Muscle layer of duodenum (tissue), 2 donors: ENCODE measurements at regions not wholly inside any gene's neighbourhood (a gene's known extent, or its start where the extent isn't known, plus 50 kb on each side); places are given as distances from the start of the nearest gene placed in this dataset.
A peak's percentile ranks its signal among the peaks of the same experiment; 100 is the strongest.

ENCODE experiments used
- H3K27ac ChIP-seq: one replicate; pipeline ENCODE4 v1.7.0; 2013; ENCODE audit warnings: mild to moderate bottlenecking, low read length
- H3K27me3 ChIP-seq: one replicate; pipeline ENCODE4 v1.7.0; 2013; ENCODE audit warnings: low read depth, mild to moderate bottlenecking, control low read depth, low read length
- H3K36me3 ChIP-seq, 2 donors: one replicate each; pipeline ENCODE4 v1.7.0; 2013; ENCODE audit warnings: low read length in 2 of 2, control low read depth in 1 of 2, mild to moderate bottlenecking in 1 of 2; ENCODE audit not compliant: insufficient read depth in 2 of 2, control insufficient read depth in 1 of 2
- H3K4me1 ChIP-seq, 2 donors: one replicate each; pipeline ENCODE4 v1.7.0; 2013; ENCODE audit warnings: low read length in 2 of 2, mild to moderate bottlenecking in 2 of 2, control low read depth in 1 of 2, moderate library complexity in 1 of 2; ENCODE audit not compliant: insufficient read depth in 2 of 2, control insufficient read depth in 1 of 2
- H3K4me3 ChIP-seq, 2 donors: one replicate each; pipeline ENCODE4 v1.7.0; 2013; ENCODE audit warnings: low read length in 2 of 2, low read depth in 1 of 2, mild to moderate bottlenecking in 1 of 2
- H3K9me3 ChIP-seq, 2 donors: one replicate each; pipeline ENCODE4 v1.7.0; 2013; ENCODE audit warnings: low read length in 2 of 2, control low read depth in 1 of 2, mild to moderate bottlenecking in 1 of 2; ENCODE audit not compliant: control insufficient read depth in 1 of 2
- donor health status: healthy.

GRCh38 chr11:106217456-106217855 lies 140.0 kb downstream of the AASDHPPT start:
- no peaks in the 10 kb centered on the region for H3K27me3 ChIP-seq
- H3K4me3 ChIP-seq: no peak overlapping the region
- no peaks in the 10 kb centered on the region for H3K4me1 ChIP-seq
- H3K36me3 ChIP-seq: no peaks in the 10 kb centered on the region
- no peak overlapping the region for H3K27ac ChIP-seq
- peaks cover 2% of the 10 kb centered on the region in 2 donors for H3K9me3 ChIP-seq

- Histone ChIP-seq H3K36me3 (no peaks in the 10 kb centered on the region), H3K27me3 (no peaks in the 10 kb centered on the region), H3K4me1 (no peaks in the 10 kb centered on the region), H3K9me3 (peaks cover 3 to 9% of the 10 kb centered on the region in 2 donors), H3K4me3 (no peak overlapping the region), H3K27ac (no peak overlapping the region)
Measured at GRCh38 chr11:106218106-106218505, 140.6 kb downstream of the AASDHPPT start.

DNA sequence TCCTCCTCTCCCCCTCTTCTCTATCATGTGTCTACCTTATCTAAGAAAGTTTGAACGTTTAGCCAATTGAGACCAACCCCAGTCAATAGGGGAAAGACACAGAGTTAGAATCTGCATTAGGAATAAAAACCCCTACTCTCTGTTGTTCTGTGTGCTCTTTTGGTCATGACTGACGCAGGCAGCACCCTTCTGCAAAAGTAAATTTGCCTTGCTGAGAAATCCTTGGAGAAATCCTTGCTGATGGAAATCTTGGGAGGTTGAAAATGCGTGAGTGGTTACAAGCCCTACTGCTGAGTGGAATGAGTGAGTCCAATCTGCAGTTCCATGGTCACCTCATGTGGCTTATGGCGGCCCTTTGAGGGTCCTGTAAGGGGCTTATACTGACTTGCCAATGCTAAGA lies 145.2 kb downstream of the AASDHPPT start:
- H3K9me3 ChIP-seq: peaks cover 3 to 21% of the 10 kb centered on the region in 2 donors
- no peaks in the 10 kb centered on the region for H3K36me3 ChIP-seq
- H3K4me1 ChIP-seq: no peaks in the 10 kb centered on the region
- H3K4me3 ChIP-seq: peak overlapping the region in 1 of 2 donors; percentile 38
- H3K27me3 ChIP-seq: no peaks in the 10 kb centered on the region
- no peak overlapping the region for H3K27ac ChIP-seq

DNA sequence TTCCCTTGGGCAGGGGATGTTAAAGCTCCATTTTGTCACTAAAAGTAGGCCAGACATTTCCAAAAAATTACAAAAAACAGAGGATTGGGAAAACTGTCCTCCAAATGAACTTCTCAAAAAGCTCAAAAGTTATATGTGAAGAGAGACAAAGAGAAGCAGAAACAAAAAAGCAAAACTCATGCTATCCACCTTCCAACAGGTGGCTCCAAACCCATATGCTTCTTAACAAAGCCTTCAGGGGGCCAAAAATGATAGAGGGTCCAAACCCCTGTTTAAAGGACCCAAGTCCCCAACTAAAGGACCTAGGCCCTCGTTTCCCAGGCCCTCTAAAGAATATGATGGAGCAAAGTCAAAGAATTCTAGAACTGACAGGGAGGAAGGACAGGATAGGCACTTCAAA lies 146.7 kb downstream of the AASDHPPT start:
- no peak overlapping the region for H3K4me3 ChIP-seq
- no peaks in the 10 kb centered on the region for H3K36me3 ChIP-seq
- H3K9me3 ChIP-seq: peaks cover 5 to 21% of the 10 kb centered on the region in 2 donors
- no peaks in the 10 kb centered on the region for H3K27me3 ChIP-seq
- H3K4me1 ChIP-seq: no peaks in the 10 kb centered on the region
- H3K27ac ChIP-seq: no peak overlapping the region

- Histone ChIP-seq H3K4me3 (no peak overlapping the region), H3K27me3 (no peaks in the 10 kb centered on the region), H3K27ac (no peak overlapping the region), H3K9me3 (peaks cover 2 to 13% of the 10 kb centered on the region in 2 donors), H3K36me3 (no peaks in the 10 kb centered on the region), H3K4me1 (no peaks in the 10 kb centered on the region)
Measured at GRCh38 chr11:106228996-106229395, 151.5 kb downstream of the AASDHPPT start.

- Histone ChIP-seq H3K4me3 (no peak overlapping the region), H3K36me3 (no peaks in the 10 kb centered on the region), H3K27me3 (no peaks in the 10 kb centered on the region), H3K9me3 (peaks cover 2 to 8% of the 10 kb centered on the region in 2 donors), H3K27ac (no peak overlapping the region), H3K4me1 (no peaks in the 10 kb centered on the region)
Measured at GRCh38 chr11:106231591-106231990, 154.1 kb downstream of the AASDHPPT start.

DNA sequence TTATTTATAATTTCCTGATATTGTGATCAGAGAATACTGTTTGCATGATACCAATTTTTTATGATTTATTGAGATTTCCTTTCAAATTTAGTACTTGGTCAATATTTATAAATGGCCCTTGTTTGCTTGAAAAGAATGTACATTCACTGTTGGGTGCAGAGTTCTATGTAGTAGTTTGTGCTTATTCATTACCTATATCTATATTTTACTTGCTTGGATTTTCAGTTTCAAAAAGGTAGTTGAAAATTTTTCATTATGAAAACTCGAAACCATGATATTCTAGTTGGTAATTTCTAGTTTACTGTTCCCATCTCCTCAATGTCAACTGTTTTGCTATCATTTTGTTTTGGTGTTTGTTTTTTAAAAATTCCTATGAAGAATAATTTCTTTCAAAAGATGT lies 155.7 kb downstream of the AASDHPPT start:
- Histone ChIP-seq H3K4me3 (no peak overlapping the region), H3K36me3 (no peaks in the 10 kb centered on the region), H3K27ac (no peak overlapping the region), H3K27me3 (no peaks in the 10 kb centered on the region), H3K4me1 (no peaks in the 10 kb centered on the region), H3K9me3 (peaks cover 2 to 8% of the 10 kb centered on the region in 2 donors)

DNA sequence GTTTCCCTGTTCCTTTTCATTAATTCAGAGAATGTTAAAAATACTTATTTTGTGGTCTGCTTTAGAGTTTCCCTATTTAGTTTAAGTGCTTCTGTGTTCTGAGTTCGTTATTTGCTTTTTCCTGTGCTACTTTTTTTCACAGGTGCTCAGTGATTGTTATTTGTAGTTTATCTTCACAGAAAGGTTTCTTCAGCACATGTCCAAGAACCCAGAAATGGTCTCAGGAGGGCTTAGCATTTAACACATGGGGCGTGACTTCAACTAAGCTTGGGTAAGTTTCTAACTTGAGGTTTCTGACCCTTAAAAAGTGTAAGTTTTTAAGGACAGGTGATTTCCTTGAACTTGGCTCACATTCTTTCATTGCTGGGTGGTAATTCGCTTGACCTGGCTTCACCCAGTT lies 157.3 kb downstream of the AASDHPPT start:
- H3K9me3 ChIP-seq: peaks cover 0 to 8% of the 10 kb centered on the region in 2 donors
- no peaks in the 10 kb centered on the region for H3K4me1 ChIP-seq
- no peaks in the 10 kb centered on the region for H3K27me3 ChIP-seq
- H3K27ac ChIP-seq: no peak overlapping the region
- no peaks in the 10 kb centered on the region for H3K36me3 ChIP-seq
- no peak overlapping the region for H3K4me3 ChIP-seq

DNA sequence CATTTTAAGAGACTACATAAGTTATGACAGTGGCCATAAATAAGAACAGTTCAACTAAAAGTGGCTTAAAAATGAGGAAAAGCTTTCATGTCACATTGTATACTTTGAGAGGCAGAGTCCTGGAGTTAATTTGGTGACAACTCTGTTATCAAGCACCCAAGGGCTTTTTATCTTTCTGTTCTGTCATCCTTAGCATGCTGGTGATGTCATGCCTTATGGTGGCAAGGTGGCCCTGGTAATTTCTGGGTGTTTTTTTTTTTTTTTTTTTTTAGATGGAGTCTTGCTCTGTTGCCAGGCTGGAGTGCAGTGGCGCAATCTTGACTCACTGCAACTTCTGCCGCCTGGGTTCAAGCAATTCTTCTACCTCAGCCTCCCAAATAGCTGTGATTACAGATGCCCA lies 158.8 kb downstream of the AASDHPPT start:
- Histone ChIP-seq H3K4me3 (no peak overlapping the region), H3K9me3 (no peaks in the 10 kb centered on the region), H3K36me3 (no peaks in the 10 kb centered on the region), H3K27ac (no peak overlapping the region), H3K4me1 (no peaks in the 10 kb centered on the region), H3K27me3 (no peaks in the 10 kb centered on the region)

- no peak overlapping the region for H3K4me3 ChIP-seq
- H3K9me3 ChIP-seq: no peaks in the 10 kb centered on the region
- H3K36me3 ChIP-seq: no peaks in the 10 kb centered on the region
- H3K4me1 ChIP-seq: no peaks in the 10 kb centered on the region
- H3K27me3 ChIP-seq: no peaks in the 10 kb centered on the region
- no peak overlapping the region for H3K27ac ChIP-seq
Measured at GRCh38 chr11:106238704-106239360, 161.4 kb downstream of the AASDHPPT start.

GRCh38 chr11:106241601-106242257 lies 164.3 kb downstream of the AASDHPPT start:
- Histone ChIP-seq H3K36me3 (no peaks in the 10 kb centered on the region), H3K27me3 (no peaks in the 10 kb centered on the region), H3K27ac (no peak overlapping the region), H3K9me3 (peaks cover 0 to 8% of the 10 kb centered on the region in 2 donors), H3K4me1 (no peaks in the 10 kb centered on the region), H3K4me3 (no peak overlapping the region)
